IMR-90 (cell line): ENCODE measurements at regions not wholly inside any gene's neighbourhood (a gene's known extent, or its start where the extent isn't known, plus 50 kb on each side); places are given as distances from the start of the nearest gene placed in this dataset.

Experiments
- ATAC-seq: fragments of 200-7000 bp; cut with Tn5 transposase; 2 replicates; pipeline ENCODE4 v1.9.1; 2020; ENCODE audit warnings: low read depth, mild to moderate bottlenecking, moderate library complexity
- BruUV-seq: library from RNA; stranded (reverse); fragments of 400-500 nt; replicated peaks from 2 replicates; lab custom pipeline; 2021; lab: Mats Ljungman, UMichigan
- CTCF ChIA-PET: fragments of 300-600 bp; formaldehyde crosslinking; extraction: SDS; loops from one replicate; lab custom pipeline; 2021; ENCODE audit warnings: antibody characterized with exemption; lab: Yijun Ruan, JAX
- POLR2A ChIA-PET: fragments of 300-600 bp; sonication (Branson Sonifier 250); formaldehyde crosslinking; loops from one replicate; lab custom pipeline; 2022; ENCODE audit warnings: antibody characterized with exemption; ENCODE audit not compliant: unreplicated experiment; lab: Charles Lee
- DNase-seq: peaks from one replicate; pipeline ENCODE4 v3.0.0; 2013
- H2AFZ ChIP-seq: replicated peaks from 2 replicates; pipeline ENCODE3; 2013; ENCODE audit warnings: low read length, mild to moderate bottlenecking; ENCODE audit not compliant: poor library complexity
- H2AK5ac ChIP-seq: 2 replicates; pipeline ENCODE4 v1.6.1; 2013; ENCODE audit warnings: low read depth, low read length, inconsistent platforms
- H2AK9ac ChIP-seq: replicated peaks from 2 replicates; pipeline ENCODE3; 2013; ENCODE audit warnings: mild to moderate bottlenecking, low read depth, low read length, moderate library complexity; ENCODE audit not compliant: poor library complexity
- H2BK120ac ChIP-seq: 2 replicates; pipeline ENCODE4 v1.6.1; 2013; ENCODE audit warnings: low read depth, low read length, inconsistent platforms
- H2BK15ac ChIP-seq: 3 replicates; pipeline ENCODE4 v1.6.1; 2013; ENCODE audit warnings: low read depth, low read length, inconsistent platforms
- H2BK20ac ChIP-seq: 2 replicates; pipeline ENCODE4 v1.6.1; 2013; ENCODE audit warnings: low read depth, mild to moderate bottlenecking, inconsistent platforms, low read length, moderate library complexity
- H2BK5ac ChIP-seq: 2 replicates; pipeline ENCODE4 v1.6.1; 2013; ENCODE audit warnings: mild to moderate bottlenecking, low read depth, low read length, inconsistent platforms; ENCODE audit not compliant: poor library complexity, severe bottlenecking
- H3K14ac ChIP-seq: replicated peaks from 2 replicates; pipeline ENCODE4 v1.6.1; 2013; ENCODE audit warnings: low read depth, low read length, inconsistent platforms
- H3K18ac ChIP-seq: 2 replicates; pipeline ENCODE4 v1.6.1; 2013; ENCODE audit warnings: low read depth, low read length, control low read depth
- H3K23ac ChIP-seq: 2 replicates; pipeline ENCODE4 v1.6.1; 2013; ENCODE audit warnings: low read depth, low read length, inconsistent platforms
- H3K27ac ChIP-seq: 2 replicates; pipeline ENCODE4 v1.5.1; 2013; ENCODE audit warnings: mild to moderate bottlenecking, control low read depth, low read length; ENCODE audit not compliant: insufficient read depth
- H3K27me3 ChIP-seq: 2 replicates; pipeline ENCODE4 v1.6.1; 2013; ENCODE audit warnings: low read length; ENCODE audit not compliant: control insufficient read depth, insufficient read depth
- H3K36me3 ChIP-seq: 2 replicates; pipeline ENCODE4 v1.6.1; 2013; ENCODE audit warnings: low read length, mixed read lengths; ENCODE audit not compliant: control insufficient read depth, insufficient read depth
- H3K4ac ChIP-seq: 2 replicates; pipeline ENCODE4 v1.6.1; 2013; ENCODE audit warnings: low read depth, low read length, inconsistent platforms
- H3K4me1 ChIP-seq: 2 replicates; pipeline ENCODE4 v1.6.1; 2013; ENCODE audit warnings: low read length, mixed read lengths; ENCODE audit not compliant: control insufficient read depth, insufficient read depth
- H3K4me2 ChIP-seq: 2 replicates; pipeline ENCODE4 v1.6.1; 2013; ENCODE audit warnings: low read depth, mild to moderate bottlenecking, control low read depth, low read length, moderate library complexity
- H3K4me3 ChIP-seq: 2 replicates; pipeline ENCODE4 v1.5.1; 2013; ENCODE audit warnings: low read depth, mild to moderate bottlenecking, control low read depth, low read length, moderate library complexity; ENCODE audit not compliant: insufficient read depth
- H3K56ac ChIP-seq: 2 replicates; pipeline ENCODE4 v1.6.1; 2013; ENCODE audit warnings: low read length, inconsistent platforms; ENCODE audit not compliant: insufficient read depth; ENCODE audit errors: extremely low read depth
- H3K79me1 ChIP-seq, 2 experiments: 2 replicates each; pipeline ENCODE4 v1.6.1; 2013; ENCODE audit warnings: low read length in 2 of 2, inconsistent platforms in 1 of 2, low read depth in 1 of 2
- H3K9ac ChIP-seq: 2 replicates; pipeline ENCODE4 v1.6.1; 2013; ENCODE audit warnings: low read depth, low read length, control low read depth
- H3K9me1 ChIP-seq: 2 replicates; pipeline ENCODE4 v1.6.1; 2013; ENCODE audit warnings: low read length, inconsistent platforms; ENCODE audit not compliant: insufficient read depth
- H3K9me3 ChIP-seq: 2 replicates; pipeline ENCODE4 v1.6.1; 2013; ENCODE audit warnings: low read length; ENCODE audit not compliant: control insufficient read depth, insufficient read depth
- H4K20me1 ChIP-seq: 2 replicates; pipeline ENCODE4 v1.6.1; 2013; ENCODE audit warnings: low read length, inconsistent platforms; ENCODE audit not compliant: insufficient read depth
- H4K5ac ChIP-seq: 2 replicates; pipeline ENCODE4 v1.6.1; 2013; ENCODE audit warnings: mild to moderate bottlenecking, low read depth, low read length, control low read depth
- H4K8ac ChIP-seq, 2 experiments: 2 replicates each; pipeline ENCODE4 v1.6.1; 2013; ENCODE audit warnings: low read depth in 2 of 2, low read length in 2 of 2, control low read depth in 1 of 2, inconsistent platforms in 1 of 2
- H4K91ac ChIP-seq: 2 replicates; pipeline ENCODE4 v1.6.1; 2013; ENCODE audit warnings: low read depth, low read length, inconsistent platforms; ENCODE audit not compliant: insufficient read depth
- BHLHE40 ChIP-seq: fragments of 150-350 bp; IDR thresholded peaks from 2 replicates; pipeline ENCODE4 v1.6.1; 2016; ENCODE audit warnings: mild to moderate bottlenecking, low read depth, low read length
- CHD1 ChIP-seq: IDR thresholded peaks from 2 replicates; pipeline ENCODE4 v1.6.1; 2012; ENCODE audit warnings: low read depth, low read length, improper control_type of control experiment
- MAFK ChIP-seq: IDR thresholded peaks from 2 replicates; pipeline ENCODE4 v1.6.1; 2012; ENCODE audit warnings: low read depth, low read length, improper control_type of control experiment
- NFE2L2 ChIP-seq: fragments of 150-350 bp; IDR thresholded peaks from 2 replicates; pipeline ENCODE4 v1.6.1; 2016; ENCODE audit warnings: low read depth, mild to moderate bottlenecking, low read length
- POLR2A ChIP-seq: IDR thresholded peaks from 2 replicates; pipeline ENCODE4 v1.6.1; 2012; ENCODE audit warnings: mild to moderate bottlenecking, low read depth, low read length
- RAD21 ChIP-seq: IDR thresholded peaks from 2 replicates; pipeline ENCODE4 v1.6.1; 2012; ENCODE audit warnings: low read length, improper control_type of control experiment
- RCOR1 ChIP-seq: IDR thresholded peaks from 2 replicates; pipeline ENCODE4 v1.6.1; 2012; ENCODE audit warnings: mild to moderate bottlenecking, low read length, improper control_type of control experiment; ENCODE audit not compliant: insufficient replicate concordance
- WGBS, 2 experiments: methylation state at CpG; one replicate each; pipeline versions ENCODE4 v1.1.5 to v1.1.7; 2013; ENCODE audit warnings: missing lambda C conversion rate in 2 of 2; ENCODE audit not compliant: insufficient read length in 1 of 2; ENCODE audit errors: extremely low coverage in 2 of 2; 5-methylcytosine and 5-hydroxymethylcytosine counted together
- dilution Hi-C: fragments of 300-500 bp; cut with HindIII; formaldehyde crosslinking; loops from one replicate; pipeline ENCODE4 v1.14.3; 2018; ENCODE audit warnings: low sequenced_read_pairs; ENCODE audit not compliant: unreplicated experiment
- in situ Hi-C: fragments of 300-500 bp; cut with MboI; formaldehyde crosslinking; loops from 3 replicates; pipeline ENCODE4 v1.14.3; 2019; ENCODE audit warnings: low sequenced_read_pairs, inconsistent platforms, mixed read lengths
- intact Hi-C: fragments of 100-400 bp; cut with micrococcal nuclease; formaldehyde crosslinking; loops from 2 replicates; pipeline ENCODE4 v1.10.0; 2022
- TF ChIP-seq, protein P1 (sequence below): fragments of 150-350 bp; IDR thresholded peaks from 2 replicates; pipeline ENCODE4 v1.6.1; 2017; ENCODE audit warnings: mild to moderate bottlenecking, antibody characterized with exemption, low read length, low read depth

- DNase-seq, result no peak
- no peaks in the 10 kb centered on the region for H3K79me1 ChIP-seq
- H2BK20ac ChIP-seq, result no peak overlapping the region
- TF ChIP-seq BHLHE40 (no peak), CHD1 (no peak), MAFK (no peak), NFE2L2 (no peak), RAD21 (no peak), POLR2A (no peak), RCOR1 (no peak)
- TF ChIP-seq, protein P1, sequence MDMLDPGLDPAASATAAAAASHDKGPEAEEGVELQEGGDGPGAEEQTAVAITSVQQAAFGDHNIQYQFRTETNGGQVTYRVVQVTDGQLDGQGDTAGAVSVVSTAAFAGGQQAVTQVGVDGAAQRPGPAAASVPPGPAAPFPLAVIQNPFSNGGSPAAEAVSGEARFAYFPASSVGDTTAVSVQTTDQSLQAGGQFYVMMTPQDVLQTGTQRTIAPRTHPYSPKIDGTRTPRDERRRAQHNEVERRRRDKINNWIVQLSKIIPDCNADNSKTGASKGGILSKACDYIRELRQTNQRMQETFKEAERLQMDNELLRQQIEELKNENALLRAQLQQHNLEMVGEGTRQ, result no peak
- no CpG with 5 or more reads among the region's 1 CpG for WGBS, 2 experiments
- no peak overlapping the region for H4K8ac ChIP-seq
- no peak overlapping the region for H3K9ac ChIP-seq
- H3K4ac ChIP-seq, result no peak overlapping the region
- H3K18ac ChIP-seq, result no peak overlapping the region
- no TSS peak for BruUV-seq
- no peak overlapping the region for H3K27ac ChIP-seq
- H3K9me1 ChIP-seq, result no peaks in the 10 kb centered on the region
- H3K4me2 ChIP-seq, result no peak overlapping the region
- no peaks in the 10 kb centered on the region for H4K20me1 ChIP-seq
- H3K14ac ChIP-seq, result no peak overlapping the region
- no peaks in the 10 kb centered on the region for H3K4me1 ChIP-seq
- H3K9me3 ChIP-seq, result peaks cover 3% of the 10 kb centered on the region
- no peak overlapping the region for H3K4me3 ChIP-seq
- no peak for ATAC-seq
- no peak overlapping the region for H4K5ac ChIP-seq
- intact Hi-C loops, result no loop called here
- no peak overlapping the region for H2AK9ac ChIP-seq
- H2BK15ac ChIP-seq, result no peak overlapping the region
- no peaks in the 10 kb centered on the region for H3K27me3 ChIP-seq
- H2AFZ ChIP-seq, result no peak overlapping the region
- dilution Hi-C loops, result no loop called here
- CTCF ChIA-PET, result no interaction called here
- no peaks in the 10 kb centered on the region for H3K36me3 ChIP-seq
- in situ Hi-C loops, result no loop called here
- no peak overlapping the region for H3K23ac ChIP-seq
- POLR2A ChIA-PET, result no interaction called here
- no peak overlapping the region for H2AK5ac ChIP-seq
- no peak overlapping the region for H2BK120ac ChIP-seq
- no peak overlapping the region for H4K91ac ChIP-seq
- no peak overlapping the region for H2BK5ac ChIP-seq
- H3K56ac ChIP-seq, result no peak overlapping the region
Measured at GRCh38 chr5:29982457-29982856, 1211.0 kb upstream of the CDH6 start.
